IPS-11a (cell line): ENCODE measurements at regions not wholly inside any gene's neighbourhood (a gene's known extent, or its start where the extent isn't known, plus 50 kb on each side); places are given as distances from the start of the nearest gene placed in this dataset.
"Not testable (repeated sequence)": the region's sequence is repeated elsewhere in the genome, so short reads cannot be mapped to it uniquely, and the experiment has no call there.

Experiments
- H3K4me3 ChIP-seq: one replicate; pipeline ENCODE4 v1.5.1; 2013; ENCODE audit warnings: low read depth, low read length, control low read depth

DNA sequence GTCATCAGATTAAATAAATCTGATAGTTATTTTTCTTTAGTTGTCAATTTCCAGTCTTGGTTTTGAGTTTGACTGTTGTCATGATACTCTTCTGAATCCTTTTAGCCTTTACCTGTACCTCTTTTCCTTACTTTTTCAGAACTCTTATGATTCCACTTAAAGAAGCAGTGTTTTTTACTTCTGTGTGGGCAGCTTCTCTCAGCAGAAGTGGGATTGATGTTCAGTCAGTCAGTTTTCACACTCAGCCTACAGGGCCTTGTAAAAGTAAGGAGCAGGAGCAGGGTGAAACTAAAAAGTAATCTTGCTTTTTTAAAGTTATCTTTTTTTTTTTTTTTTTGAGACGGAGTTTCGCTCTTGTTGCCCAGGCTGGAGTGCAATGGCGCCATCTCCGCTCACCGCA, 75.1 kb downstream of the HAUS1 start:
- no peak overlapping the region for H3K4me3 ChIP-seq

DNA sequence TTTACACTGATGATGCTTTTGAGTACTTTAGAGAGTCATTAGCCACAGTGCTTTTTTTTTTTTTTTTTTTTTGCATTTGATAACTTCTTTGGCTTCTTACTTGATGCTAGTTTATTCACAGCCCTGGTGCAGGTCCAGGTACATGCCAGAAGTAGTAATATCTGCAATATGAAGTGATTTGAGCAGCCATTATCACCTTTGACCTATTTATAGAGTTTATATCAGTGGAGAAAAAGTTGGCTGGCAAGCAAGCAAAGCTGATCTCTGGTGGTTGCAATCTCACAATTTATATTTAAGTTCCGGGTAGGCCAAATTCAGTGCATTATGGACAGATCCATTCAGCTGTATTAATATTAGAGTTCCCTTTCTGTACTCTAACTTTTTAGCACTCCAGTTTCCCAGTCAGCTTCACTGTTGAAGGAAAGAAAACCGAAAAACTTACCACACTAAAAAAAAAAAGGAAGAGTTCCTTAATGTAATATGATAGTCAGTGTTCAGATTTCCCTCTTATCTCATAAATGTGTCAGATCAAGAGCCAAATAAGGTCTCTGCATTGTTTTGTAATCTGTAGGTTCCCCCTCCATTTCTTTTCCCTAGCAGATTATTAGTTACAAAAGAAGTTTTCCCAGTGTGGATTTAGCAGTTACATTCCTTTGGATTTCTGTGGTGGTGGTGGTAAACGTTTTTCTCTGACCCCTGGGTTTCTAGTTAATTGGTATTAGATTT, 78.6 kb downstream of the HAUS1 start:
- no peak overlapping the region for H3K4me3 ChIP-seq

DNA sequence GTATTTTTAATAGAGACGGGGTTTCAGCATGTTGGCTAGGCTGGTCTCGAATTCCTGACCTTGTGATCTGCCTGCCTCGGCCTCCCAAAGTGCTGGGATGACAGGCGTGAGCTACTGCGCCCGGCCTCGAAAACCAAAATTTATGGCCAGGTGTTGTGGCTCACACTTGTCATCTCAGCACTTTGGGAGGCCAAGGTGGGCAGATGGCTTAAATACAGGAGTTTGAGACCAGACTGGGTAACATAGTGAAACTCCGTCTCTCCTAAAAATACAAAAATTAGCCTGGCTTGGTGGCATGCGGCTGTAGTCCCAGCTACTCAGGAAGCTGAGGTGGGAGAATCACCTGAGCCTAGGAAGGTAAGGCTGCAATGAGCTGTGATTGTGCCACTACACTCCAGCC, 80.1 kb downstream of the HAUS1 start:
- not testable (repeated sequence) for H3K4me3 ChIP-seq

DNA sequence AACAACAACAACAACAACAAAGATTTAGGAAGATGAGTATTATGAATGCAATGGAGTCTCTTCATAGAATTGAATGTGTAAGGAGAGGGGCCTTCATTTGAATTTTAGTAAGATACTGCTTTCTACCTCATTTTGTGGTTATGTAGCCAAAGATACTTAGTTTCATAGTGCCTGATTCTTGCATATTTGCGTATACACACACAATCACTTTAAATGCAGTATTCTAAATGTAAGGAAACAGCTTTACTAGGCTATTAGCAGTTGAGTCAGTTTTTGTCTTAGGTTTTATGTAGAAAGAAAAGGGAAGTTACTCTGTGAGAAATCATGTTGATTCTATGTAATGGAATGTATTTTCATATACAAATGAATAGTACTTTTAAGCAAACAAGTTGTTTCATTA, 80.5 kb downstream of the HAUS1 start:
- no peak overlapping the region for H3K4me3 ChIP-seq

DNA sequence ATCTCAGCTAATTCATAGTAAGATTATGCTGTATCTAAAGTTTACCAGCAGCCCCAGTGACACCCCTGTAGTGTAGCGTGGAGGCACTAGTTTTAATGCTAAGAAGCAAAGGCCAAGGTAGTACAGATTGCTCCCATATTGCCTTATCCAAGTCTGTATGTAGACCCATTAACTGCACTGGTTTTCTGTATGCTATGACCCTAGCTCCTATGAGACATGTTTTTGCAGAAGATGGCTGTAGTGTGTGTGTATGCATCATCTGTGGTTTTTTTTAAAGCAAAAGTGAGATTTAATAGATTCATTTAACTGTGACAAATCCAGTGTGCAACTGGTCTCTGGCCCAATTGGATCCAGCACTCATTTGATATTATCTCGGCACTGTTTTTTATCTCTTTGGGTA, 86.5 kb downstream of the HAUS1 start:
- no peak overlapping the region for H3K4me3 ChIP-seq

DNA sequence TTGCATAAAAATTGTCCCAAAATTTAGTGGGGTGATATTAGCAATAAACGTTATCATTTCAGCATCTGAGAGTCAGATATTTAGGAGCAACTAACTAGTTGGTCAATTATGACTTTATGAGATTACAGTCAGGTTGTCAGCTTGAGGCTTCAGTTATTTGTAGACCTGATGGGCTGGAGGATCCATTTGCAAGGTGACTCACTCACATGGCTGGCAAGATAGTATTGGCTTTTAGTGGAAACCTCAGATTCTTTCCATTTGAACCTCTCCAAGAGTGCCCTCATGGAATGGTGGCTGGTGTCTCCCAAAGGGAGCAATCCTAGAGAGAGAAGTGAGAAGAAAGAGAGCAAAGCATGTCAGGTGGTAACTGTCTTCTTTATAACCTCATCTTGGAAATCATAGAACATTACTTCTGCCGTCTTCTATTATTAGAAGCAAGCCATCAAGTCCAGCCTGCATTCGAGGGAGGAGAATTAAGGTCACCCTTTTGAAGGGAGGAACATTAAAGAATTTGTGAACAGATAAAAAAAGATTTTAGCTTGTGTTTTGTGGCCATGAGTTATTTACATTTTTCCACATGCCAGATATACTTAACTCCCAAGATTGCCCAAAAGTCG, 92.5 kb downstream of the HAUS1 start:
- no peak overlapping the region for H3K4me3 ChIP-seq

DNA sequence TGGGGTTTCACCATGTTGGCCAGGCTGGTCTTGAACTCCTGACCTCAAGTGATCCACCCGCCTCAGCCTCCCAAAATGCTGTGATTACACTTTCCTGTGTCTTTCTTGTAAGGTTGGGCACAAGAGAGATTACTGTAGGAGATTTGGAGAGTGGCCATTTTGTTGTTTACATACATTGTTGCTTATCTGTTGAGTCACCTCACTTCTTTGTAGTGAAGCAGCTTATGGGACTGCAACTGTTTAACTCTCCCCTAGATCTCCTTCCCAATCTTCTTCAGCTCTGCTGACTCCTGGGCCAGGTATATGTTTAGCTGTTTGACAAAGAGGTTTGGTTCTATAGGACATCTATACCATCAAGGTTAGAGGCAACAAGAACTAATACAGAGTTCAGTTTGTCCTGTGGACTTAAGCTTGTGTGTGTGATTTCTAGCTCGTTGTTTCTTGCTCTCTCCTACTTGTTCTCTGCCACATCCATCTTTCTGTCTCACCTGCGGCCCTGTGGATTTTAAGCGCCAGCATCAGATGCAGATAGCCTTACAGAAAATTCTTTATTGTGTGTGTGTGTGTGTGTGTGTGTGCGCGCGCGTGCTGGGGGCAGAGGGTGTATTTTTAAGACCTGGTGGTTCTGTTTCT, 95.4 kb downstream of the HAUS1 start:
- H3K4me3 ChIP-seq = no peak overlapping the region

DNA sequence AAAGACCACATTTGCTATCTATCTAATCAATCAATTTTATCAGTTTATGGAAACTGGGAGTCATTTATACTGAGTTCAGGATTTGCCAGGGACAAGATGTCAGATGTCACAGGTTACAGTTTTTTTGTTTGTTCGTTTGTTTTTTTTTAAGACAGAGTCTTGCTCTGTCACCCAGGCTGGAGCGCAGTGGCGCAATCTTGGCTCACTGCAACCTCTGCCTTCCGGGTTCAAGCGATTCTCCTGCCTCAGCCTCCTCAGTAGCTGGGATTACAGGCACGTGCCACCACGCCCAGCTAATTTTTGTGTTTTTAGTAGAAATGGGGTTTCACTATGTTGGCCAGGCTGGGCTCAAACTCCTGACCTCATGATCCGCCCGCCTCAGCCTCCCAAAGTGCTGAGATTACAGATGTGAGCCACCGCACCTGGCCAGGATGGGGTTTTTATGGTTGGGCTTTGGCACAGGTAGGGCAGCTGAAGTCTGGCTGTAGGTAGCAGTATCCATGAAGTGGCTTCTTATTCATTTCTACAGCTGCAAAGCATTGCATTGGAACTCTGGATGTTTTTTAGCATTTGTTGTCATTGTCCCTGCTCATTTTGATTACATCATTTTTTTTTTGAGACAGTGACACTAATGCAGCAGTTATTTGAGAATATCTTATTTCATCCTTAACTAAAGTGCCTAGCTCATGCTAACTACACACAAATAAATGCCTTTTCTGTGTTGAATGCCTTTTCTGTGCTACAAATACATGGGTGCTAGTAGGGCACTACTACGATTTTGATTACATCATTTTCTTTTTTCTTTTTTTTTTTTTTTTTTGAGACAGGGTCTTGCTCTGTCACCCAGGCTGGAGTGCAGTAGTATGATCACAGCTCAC, 96.2 kb downstream of the HAUS1 start:
- not testable (repeated sequence) for H3K4me3 ChIP-seq

DNA sequence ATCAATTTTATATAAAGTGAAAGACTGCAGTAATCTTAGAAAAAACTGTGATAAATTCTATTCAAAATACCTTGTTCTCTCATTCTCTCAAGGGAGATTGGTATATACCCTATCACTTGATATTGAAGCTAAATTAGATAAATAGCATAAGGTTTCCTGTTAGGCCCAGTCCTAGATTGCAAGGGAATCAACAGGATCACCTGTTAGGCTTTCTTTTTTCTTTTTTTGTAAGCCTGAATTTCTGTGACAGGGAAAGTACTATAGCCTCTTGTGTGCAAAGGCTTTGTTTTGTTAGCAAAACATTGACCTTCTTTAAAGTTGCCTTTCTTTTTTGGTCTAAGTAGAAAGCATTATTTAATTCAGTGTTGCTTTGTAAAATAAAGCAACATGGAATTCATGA, 100.0 kb downstream of the HAUS1 start:
- H3K4me3 ChIP-seq = no peak overlapping the region

DNA sequence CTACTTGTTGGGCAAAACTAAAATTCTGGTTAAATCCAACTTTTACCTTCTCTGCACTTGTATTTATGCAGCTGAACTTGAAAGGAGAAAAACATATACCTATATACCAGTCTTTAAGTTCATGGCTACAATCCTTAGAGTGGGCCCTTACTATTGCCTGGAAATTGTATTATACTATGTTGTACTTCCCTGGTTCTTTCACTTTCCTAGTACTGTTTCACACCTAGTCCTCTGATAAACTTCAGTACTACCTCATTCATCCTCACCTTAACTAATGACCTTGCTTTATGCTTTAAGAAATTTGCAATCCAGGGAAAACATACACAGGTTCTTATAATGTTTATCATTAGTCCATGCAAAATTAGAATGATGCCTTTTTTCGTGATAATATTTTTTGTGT, 103.8 kb downstream of the HAUS1 start:
- H3K4me3 ChIP-seq = no peak overlapping the region

DNA sequence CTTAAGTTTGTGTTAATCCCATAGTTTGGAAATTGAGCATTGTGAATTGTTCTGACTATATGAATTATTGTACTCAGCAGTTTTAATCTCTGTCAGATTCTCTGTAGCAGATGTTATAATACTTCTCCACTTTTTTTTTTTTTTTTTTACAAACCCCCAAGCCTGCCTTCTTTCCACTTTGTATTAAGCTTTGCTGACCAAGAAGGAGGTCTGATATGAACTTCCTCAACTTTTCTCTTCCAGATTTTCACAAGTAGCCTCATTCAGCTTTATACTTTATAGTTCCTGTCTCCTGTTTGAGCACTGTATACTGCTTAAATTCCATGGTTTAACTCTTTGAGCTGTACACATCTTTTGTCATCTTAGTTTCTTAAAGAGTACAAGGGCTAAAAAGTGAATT, 105.0 kb downstream of the HAUS1 start:
- no peak overlapping the region for H3K4me3 ChIP-seq

DNA sequence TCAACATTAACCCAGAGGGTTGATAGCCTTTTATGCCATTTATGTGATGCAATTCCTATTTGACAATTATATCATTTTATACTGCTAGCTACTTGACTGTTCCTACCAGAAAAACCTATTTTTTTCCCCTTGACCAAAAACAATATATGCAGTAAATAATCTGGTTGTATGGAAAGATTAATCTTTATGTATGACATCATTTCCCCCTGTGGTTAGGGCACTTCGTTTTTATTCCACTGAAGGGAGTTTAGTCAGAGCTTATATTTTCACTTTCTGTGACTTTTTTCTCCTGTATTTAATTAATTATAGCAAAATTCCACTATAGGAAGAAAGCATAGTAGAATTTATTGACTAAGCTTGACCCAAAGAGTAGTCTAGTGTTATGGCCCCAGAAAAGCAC, 107.6 kb downstream of the HAUS1 start:
- no peak overlapping the region for H3K4me3 ChIP-seq

DNA sequence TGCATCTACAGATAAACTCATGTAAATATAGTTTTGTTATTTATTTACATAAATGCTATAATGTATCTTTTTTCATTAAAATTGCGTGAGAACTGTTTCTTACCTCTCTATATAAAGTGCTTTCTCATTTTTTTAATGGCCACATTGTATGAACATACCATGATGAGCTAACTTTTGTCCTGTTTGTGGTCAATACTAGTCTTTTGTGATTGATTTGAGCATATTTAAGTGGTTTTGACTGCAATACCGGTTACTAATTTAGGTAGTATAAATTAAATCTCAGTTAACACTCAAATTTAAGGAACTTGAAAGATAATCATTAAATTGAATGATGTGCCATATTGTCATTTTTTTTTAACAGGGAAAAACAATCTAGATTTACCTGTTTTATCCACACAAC, 108.2 kb downstream of the HAUS1 start:
- H3K4me3 ChIP-seq = no peak overlapping the region

DNA sequence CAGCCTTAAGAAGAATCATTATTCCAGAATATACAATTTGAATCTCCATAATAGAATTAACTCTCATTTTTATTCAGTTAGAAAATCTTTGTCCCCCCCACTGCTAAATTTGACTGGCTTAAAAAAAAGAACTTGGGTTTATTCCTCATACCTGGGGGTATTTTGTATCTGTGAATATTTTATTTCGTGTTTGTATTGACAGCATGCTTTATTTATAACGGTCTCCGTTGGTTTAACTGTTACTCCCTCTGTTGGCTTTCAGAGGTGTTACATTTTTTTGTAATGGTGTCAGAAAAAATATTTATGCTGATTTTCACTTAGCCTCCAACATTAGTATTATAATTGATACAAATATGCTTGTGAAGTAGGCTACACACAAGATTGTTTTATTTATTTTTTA, 109.1 kb downstream of the HAUS1 start:
- H3K4me3 ChIP-seq = no peak overlapping the region

DNA sequence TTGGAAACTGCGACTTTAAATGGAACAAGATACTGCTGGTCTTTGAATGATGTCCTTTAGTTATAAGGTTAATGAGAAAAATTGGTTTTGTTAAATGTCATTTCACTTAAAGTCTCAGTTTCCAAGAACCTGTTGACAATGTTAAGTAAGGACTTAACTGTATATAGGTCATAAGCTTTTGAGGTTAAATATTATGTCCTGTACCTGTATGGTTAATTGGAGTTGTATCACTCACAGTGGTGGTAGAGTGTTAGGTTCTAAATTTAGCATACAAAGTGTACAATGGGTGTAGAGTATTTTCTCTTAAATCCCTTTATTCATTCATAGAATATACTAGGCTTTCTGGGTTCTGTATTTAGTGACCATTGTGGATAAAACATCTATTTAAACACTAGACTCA, 110.2 kb downstream of the HAUS1 start:
- no peak overlapping the region for H3K4me3 ChIP-seq

DNA sequence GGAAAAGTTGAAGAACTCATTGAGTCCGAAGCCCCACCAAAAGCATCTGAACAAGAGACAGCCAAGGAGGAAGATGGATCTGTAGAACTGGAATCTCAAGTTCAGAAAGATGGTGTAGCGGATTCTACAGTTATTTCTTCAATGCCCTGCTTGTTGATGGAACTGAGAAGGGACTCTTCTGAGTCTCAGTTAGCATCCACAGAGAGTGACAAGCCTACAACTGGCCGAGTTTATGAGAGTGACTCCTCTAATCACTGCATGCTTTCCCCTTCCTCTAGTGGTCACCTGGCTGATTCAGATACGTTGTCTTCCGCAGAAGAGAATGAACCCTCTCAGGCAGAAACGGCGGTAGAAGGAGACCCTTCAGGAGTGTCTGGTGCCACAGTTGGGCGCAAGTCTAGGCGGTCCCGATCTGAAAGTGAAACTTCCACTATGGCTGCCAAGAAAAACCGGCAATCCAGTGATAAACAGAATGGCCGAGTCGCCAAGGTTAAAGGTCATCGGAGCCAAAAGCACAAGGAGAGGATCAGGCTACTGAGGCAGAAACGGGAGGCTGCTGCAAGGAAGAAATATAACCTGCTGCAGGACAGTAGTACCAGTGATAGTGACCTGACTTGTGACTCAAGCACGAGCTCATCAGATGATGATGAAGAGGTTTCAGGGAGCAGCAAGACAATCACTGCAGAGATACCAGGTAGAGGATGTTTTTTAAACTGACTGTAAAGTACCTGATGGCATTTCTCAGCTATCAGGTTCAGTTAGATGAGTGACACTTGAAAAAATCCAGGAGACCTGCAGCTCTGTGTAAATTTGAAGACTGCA, 111.9 kb downstream of the HAUS1 start:
- H3K4me3 ChIP-seq = no peak overlapping the region

DNA sequence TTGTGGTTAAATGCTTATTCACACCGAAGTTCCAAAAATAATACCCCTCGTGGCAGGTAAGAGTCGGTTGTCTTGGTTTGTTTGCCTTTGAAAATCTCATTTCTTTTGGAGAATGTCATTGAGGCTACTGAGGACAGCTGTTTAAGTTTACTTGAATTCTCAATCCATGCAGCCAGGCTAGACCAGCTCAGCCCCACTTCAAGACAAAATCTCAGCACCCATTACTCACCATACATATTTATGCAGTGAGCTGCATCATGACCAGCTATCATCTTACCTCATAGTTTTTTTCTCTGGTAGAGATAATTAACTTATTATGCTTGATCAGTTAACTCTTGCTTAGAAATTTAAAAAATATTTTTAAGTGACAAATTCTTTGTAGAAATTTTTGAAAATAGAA, 115.9 kb downstream of the HAUS1 start:
- no peak overlapping the region for H3K4me3 ChIP-seq

DNA sequence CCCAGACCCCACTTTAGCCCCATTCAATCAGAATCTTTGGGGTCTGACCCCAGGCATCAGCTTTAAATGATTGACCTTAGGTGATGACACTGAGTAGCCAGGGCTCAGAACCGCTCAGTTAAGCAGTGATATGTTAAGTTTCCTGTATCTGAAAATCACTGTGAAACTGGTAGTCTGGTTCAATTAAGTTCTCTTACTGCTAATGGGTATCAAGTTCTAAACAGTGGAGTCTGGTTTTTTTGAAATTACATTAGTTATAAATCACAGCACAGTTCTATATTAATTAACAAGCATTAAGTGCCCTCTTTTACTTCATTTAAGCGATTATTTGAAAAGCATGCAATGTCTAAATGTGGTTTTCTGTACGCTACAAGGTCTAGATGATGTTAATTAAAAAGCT, 117.9 kb downstream of the HAUS1 start:
- no peak overlapping the region for H3K4me3 ChIP-seq

DNA sequence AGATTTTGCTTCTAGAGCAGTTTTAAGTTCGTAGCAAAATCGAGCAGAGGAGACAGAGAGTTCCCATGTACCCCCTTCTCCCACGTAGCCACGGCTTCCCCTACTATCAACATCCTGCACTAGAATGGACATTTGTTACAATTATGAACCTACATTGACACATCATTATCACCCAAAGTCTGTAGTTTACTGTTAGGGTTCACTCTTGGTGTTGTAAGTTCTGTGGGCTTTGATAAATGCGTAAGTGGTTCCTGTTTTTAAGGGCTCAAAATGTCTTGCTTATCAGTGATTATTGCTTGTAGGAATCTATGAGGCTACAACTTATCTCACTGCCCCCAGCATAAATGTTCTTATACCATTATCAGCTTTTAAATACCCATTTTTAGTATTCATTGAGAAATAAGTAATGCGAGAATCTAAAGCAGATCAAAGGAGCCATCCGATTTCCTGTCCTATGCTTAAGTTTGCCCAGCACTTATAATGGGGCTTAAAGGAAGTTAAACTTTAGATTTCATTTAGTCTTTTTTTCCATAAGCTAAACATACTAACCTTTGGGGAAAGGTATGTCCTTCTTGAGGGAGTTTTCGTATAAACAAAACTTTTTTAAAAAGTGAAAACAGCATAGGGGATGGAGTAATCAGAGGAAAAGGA, 118.7 kb downstream of the HAUS1 start:
- no peak overlapping the region for H3K4me3 ChIP-seq

DNA sequence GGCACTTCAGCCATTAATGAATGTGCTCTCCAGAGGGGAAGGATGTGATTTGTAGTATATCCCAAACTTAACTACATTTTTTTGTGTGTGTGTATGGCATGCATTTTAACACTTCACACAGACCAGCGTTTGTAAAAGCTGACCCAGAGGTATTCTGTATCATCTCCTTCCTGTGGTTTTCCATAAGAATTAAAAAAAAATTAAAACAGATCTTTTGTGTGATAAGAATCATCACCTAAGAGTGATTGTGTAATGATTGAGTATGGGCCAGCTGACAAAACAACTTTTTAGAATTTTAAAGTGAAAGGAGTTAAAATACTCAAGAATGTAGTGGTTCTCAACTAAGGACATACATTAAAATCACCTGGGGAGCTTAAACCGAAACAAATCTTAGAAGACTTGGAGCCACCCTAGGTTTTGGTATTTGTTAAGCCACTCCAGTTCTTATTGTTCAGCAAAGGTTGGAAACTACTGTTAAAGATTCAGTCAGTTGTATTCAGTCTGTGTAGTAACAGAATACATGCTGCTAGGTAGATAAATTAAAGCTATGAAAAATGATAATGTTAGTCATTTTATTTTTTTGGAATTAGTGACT, 120.1 kb downstream of the HAUS1 start:
- H3K4me3 ChIP-seq = no peak overlapping the region
